OCI-LY3 (cell line): ENCODE measurements at regions not wholly inside any gene's neighbourhood (a gene's known extent, or its start where the extent isn't known, plus 50 kb on each side); places are given as distances from the start of the nearest gene placed in this dataset.

Experiments
- H2AFZ ChIP-seq: fragments of 200-600, 300-600 bp; shearing (Covaris generic); 2 replicates; pipeline ENCODE4 v1.6.0; 2014; ENCODE audit warnings: antibody characterized with exemption, low read depth, low read length
- H3K27ac ChIP-seq: fragments of 200-600, 300-600 bp; sonication (generic); 2 replicates; pipeline ENCODE4 v1.5.1; 2014; ENCODE audit warnings: mild to moderate bottlenecking, low read length, moderate library complexity, mixed read lengths
- H3K27me3 ChIP-seq: fragments of 200-600, 300-600 bp; sonication (generic); 2 replicates; pipeline ENCODE4 v1.6.1; 2014; ENCODE audit warnings: low read depth, low read length, mixed read lengths
- H3K36me3 ChIP-seq: fragments of 200-600, 300-600 bp; sonication (generic); replicated peaks from 2 replicates; pipeline ENCODE3; 2014; ENCODE audit warnings: low read depth, low read length, mixed read lengths
- H3K4me1 ChIP-seq: fragments of 300-600, 200-600 bp; sonication (generic); 2 replicates; pipeline ENCODE4 v1.6.1; 2014; ENCODE audit warnings: low read length, mixed read lengths
- H3K4me2 ChIP-seq: fragments of 200-600, 300-600 bp; sonication (generic); 2 replicates; pipeline ENCODE4 v1.6.1; 2014; ENCODE audit warnings: low read length, mixed read lengths
- H3K4me3 ChIP-seq: fragments of 300-600, 200-600 bp; sonication (generic); 2 replicates; pipeline ENCODE4 v1.5.1; 2014; ENCODE audit warnings: antibody characterized with exemption, mild to moderate bottlenecking, low read length, moderate library complexity
- H3K79me2 ChIP-seq: fragments of 300-600, 200-600 bp; shearing (Covaris generic); 2 replicates; pipeline ENCODE4 v1.6.1; 2014; ENCODE audit warnings: mild to moderate bottlenecking, low read length, mixed read lengths
- H3K9ac ChIP-seq: fragments of 300-600, 200-600 bp; shearing (Covaris generic); 2 replicates; pipeline ENCODE4 v1.6.0; 2014; ENCODE audit warnings: mild to moderate bottlenecking, low read length, moderate library complexity
- H3K9me3 ChIP-seq: fragments of 200-600, 300-600 bp; shearing (Covaris generic); 2 replicates; pipeline ENCODE4 v1.6.1; 2014; ENCODE audit warnings: low read length, mixed read lengths; ENCODE audit not compliant: insufficient read depth
- H4K20me1 ChIP-seq: fragments of 200-600, 300-600 bp; sonication (generic); 2 replicates; pipeline ENCODE4 v1.6.1; 2016; ENCODE audit warnings: low read length, mixed read lengths; ENCODE audit not compliant: insufficient read depth
- EZH2phosphoT487 ChIP-seq: fragments of 200-600 bp; shearing (Covaris generic); IDR thresholded peaks from 2 replicates; pipeline ENCODE4 v1.6.1; 2018; ENCODE audit warnings: antibody characterized with exemption, mixed run types, low read depth
- TF ChIP-seq, protein P1 (sequence below): fragments of 200-600, 300-600 bp; sonication (generic); IDR thresholded peaks from 2 replicates; pipeline ENCODE4 v1.5.1; 2014; ENCODE audit warnings: antibody characterized with exemption, low read length, low read depth

- H3K27ac ChIP-seq, result no peak overlapping the region
- peaks cover 10% of the 10 kb centered on the region for H3K27me3 ChIP-seq
- no peak for TF ChIP-seq EZH2phosphoT487
- TF ChIP-seq, protein P1, sequence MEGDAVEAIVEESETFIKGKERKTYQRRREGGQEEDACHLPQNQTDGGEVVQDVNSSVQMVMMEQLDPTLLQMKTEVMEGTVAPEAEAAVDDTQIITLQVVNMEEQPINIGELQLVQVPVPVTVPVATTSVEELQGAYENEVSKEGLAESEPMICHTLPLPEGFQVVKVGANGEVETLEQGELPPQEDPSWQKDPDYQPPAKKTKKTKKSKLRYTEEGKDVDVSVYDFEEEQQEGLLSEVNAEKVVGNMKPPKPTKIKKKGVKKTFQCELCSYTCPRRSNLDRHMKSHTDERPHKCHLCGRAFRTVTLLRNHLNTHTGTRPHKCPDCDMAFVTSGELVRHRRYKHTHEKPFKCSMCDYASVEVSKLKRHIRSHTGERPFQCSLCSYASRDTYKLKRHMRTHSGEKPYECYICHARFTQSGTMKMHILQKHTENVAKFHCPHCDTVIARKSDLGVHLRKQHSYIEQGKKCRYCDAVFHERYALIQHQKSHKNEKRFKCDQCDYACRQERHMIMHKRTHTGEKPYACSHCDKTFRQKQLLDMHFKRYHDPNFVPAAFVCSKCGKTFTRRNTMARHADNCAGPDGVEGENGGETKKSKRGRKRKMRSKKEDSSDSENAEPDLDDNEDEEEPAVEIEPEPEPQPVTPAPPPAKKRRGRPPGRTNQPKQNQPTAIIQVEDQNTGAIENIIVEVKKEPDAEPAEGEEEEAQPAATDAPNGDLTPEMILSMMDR, result no peak
- no peak overlapping the region for H2AFZ ChIP-seq
- no peak overlapping the region for H3K4me3 ChIP-seq
- no peaks in the 10 kb centered on the region for H4K20me1 ChIP-seq
- no peaks in the 10 kb centered on the region for H3K9me3 ChIP-seq
- H3K36me3 ChIP-seq, result no peaks in the 10 kb centered on the region
- H3K4me2 ChIP-seq, result no peak overlapping the region
- no peak overlapping the region for H3K9ac ChIP-seq
- H3K4me1 ChIP-seq, result no peaks in the 10 kb centered on the region
- no peaks in the 10 kb centered on the region for H3K79me2 ChIP-seq
These were observed 116.2 kb downstream of the PDHA2 start for GRCh38 chr4:95956094-95956493.

DNA sequence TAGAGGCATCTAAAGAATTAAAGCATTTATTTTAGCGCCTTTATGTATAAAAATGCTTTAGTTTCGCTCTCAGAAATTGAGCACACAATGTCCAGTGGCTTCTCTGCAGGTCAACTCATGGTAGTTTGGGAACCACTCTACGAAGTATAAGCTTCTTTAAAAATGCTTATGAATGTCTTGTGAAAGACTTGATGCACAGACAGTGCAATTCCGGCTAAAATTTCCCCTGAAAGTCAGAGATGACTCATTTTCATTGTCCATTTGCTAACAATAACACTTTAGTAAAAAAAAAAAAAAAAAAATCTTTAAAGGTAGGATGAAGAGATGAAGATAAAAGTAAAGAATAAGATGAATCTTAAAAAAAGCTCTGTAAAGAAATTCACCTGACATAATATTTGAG lies 117.2 kb downstream of the PDHA2 start:
- TF ChIP-seq, protein P1, result no peak
- Histone ChIP-seq H3K4me3 (no peak overlapping the region), H3K27ac (no peak overlapping the region), H3K27me3 (peaks cover 10% of the 10 kb centered on the region), H3K9ac (no peak overlapping the region), H3K4me1 (no peaks in the 10 kb centered on the region), H3K79me2 (no peaks in the 10 kb centered on the region), H4K20me1 (no peaks in the 10 kb centered on the region), H3K9me3 (no peaks in the 10 kb centered on the region), H3K36me3 (no peaks in the 10 kb centered on the region), H2AFZ (no peak overlapping the region), H3K4me2 (no peak overlapping the region)

DNA sequence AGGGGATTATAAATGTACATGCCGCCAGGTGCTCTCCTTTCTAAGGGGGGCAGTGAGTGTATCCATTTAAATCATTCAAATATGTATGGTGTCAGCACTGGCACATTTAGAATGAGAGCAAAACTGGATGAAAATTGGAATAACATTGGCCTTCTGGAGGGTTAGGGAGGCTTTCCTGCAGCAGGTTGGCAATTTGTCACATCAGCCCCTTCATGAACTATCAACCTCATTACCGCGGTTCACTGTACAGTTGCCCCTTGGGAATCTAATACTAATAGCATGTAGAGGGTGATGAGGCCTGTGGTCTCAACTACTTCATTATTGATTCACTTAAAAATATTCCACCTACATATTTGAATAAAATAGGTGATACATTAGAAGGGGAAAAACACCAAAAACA lies 117.9 kb downstream of the PDHA2 start:
- Histone ChIP-seq H3K4me2 (no peak overlapping the region), H3K9ac (no peak overlapping the region), H3K79me2 (no peaks in the 10 kb centered on the region), H3K27me3 (peaks cover 10% of the 10 kb centered on the region), H3K4me3 (no peak overlapping the region), H4K20me1 (no peaks in the 10 kb centered on the region), H3K36me3 (no peaks in the 10 kb centered on the region), H3K4me1 (no peaks in the 10 kb centered on the region), H3K9me3 (no peaks in the 10 kb centered on the region), H3K27ac (no peak overlapping the region), H2AFZ (no peak overlapping the region)
- no peak for TF ChIP-seq EZH2phosphoT487
- TF ChIP-seq, protein P1, result no peak

- no peaks in the 10 kb centered on the region for H3K4me1 ChIP-seq
- H3K27ac ChIP-seq, result no peak overlapping the region
- no peak overlapping the region for H2AFZ ChIP-seq
- no peaks in the 10 kb centered on the region for H3K9me3 ChIP-seq
- H3K4me2 ChIP-seq, result no peak overlapping the region
- TF ChIP-seq EZH2phosphoT487, result no peak
- TF ChIP-seq, protein P1, result no peak
- no peak overlapping the region for H3K9ac ChIP-seq
- no peaks in the 10 kb centered on the region for H3K79me2 ChIP-seq
- no peaks in the 10 kb centered on the region for H3K36me3 ChIP-seq
- H3K27me3 ChIP-seq, result peaks cover 10% of the 10 kb centered on the region
- no peak overlapping the region for H3K4me3 ChIP-seq
- H4K20me1 ChIP-seq, result no peaks in the 10 kb centered on the region
These were observed 119.3 kb downstream of the PDHA2 start for GRCh38 chr4:95959182-95959581.
